Neural progenitor cell (in vitro differentiated cells): ENCODE measurements at regions not wholly inside any gene's neighbourhood (a gene's known extent, or its start where the extent isn't known, plus 50 kb on each side); places are given as distances from the start of the nearest gene placed in this dataset.

Experiments used
- DNase-seq: peaks from one replicate; pipeline ENCODE4 v3.0.0-alpha.2; 2016; ENCODE audit warnings: low spot score
- H2AFZ ChIP-seq: fragments of 200-600 bp; sonication (generic); replicated peaks from 2 replicates; pipeline ENCODE4 v1.6.1; 2016; ENCODE audit warnings: antibody characterized with exemption
- H3F3A ChIP-seq: fragments of 200-600 bp; sonication (generic); 2 replicates; pipeline ENCODE4 v1.6.1; 2016; ENCODE audit warnings: antibody characterized with exemption, low read depth
- H3K27ac ChIP-seq: fragments of 200-600 bp; sonication (generic); 2 replicates; pipeline ENCODE4 v1.5.1; 2016; ENCODE audit warnings: mild to moderate bottlenecking
- H3K27me3 ChIP-seq: fragments of 200-600 bp; sonication (generic); 2 replicates; pipeline ENCODE4 v1.6.1; 2016; ENCODE audit warnings: mild to moderate bottlenecking, moderate library complexity
- H3K36me3 ChIP-seq: fragments of 200-600 bp; sonication (generic); 2 replicates; pipeline ENCODE4 v1.5.1; 2016
- H3K4me1 ChIP-seq: fragments of 200-600 bp; sonication (generic); 2 replicates; pipeline ENCODE4 v1.6.1; 2016; ENCODE audit warnings: mixed run types
- H3K4me2 ChIP-seq: fragments of 200-600 bp; sonication (generic); 2 replicates; pipeline ENCODE4 v1.6.1; 2016
- H3K4me3 ChIP-seq: fragments of 200-600 bp; sonication (generic); 2 replicates; pipeline ENCODE4 v1.5.1; 2016
- H3K79me2 ChIP-seq: fragments of 200-600 bp; sonication (generic); 2 replicates; pipeline ENCODE4 v1.6.1; 2016; ENCODE audit warnings: low read depth
- H3K9ac ChIP-seq: fragments of 200-600 bp; sonication (generic); 2 replicates; pipeline ENCODE4 v1.6.1; 2016
- H3K9me3 ChIP-seq: fragments of 200-600 bp; sonication (generic); 2 replicates; pipeline ENCODE4 v1.5.1; 2016; ENCODE audit warnings: low read depth
- H4K20me1 ChIP-seq: fragments of 200-600 bp; sonication (generic); 2 replicates; pipeline ENCODE4 v1.6.1; 2016; ENCODE audit warnings: low read depth
- H3K27ac Mint-ChIP-seq: 3 replicates; pipeline ENCODE4 v1.8.0; 2021; ENCODE audit warnings: mixed read lengths
- H3K27me3 Mint-ChIP-seq: 2 replicates; pipeline ENCODE4 v1.8.0; 2022; ENCODE audit warnings: low read depth, mild to moderate bottlenecking, inconsistent platforms, moderate library complexity, mixed read lengths; ENCODE audit not compliant: insufficient read depth
- H3K36me3 Mint-ChIP-seq: 3 replicates; pipeline ENCODE4 v1.8.0; 2021; ENCODE audit warnings: mixed read lengths
- H3K4me1 Mint-ChIP-seq: 3 replicates; pipeline ENCODE4 v1.8.0; 2021; ENCODE audit warnings: mixed read lengths
- H3K4me3 Mint-ChIP-seq: 3 replicates; pipeline ENCODE4 v1.8.0; 2021; ENCODE audit warnings: mild to moderate bottlenecking, moderate library complexity, mixed read lengths
- H3K9me3 Mint-ChIP-seq: 3 replicates; pipeline ENCODE4 v1.8.0; 2020; ENCODE audit warnings: mixed read lengths
- CTCF ChIP-seq: fragments of 200-600 bp; sonication (generic); IDR thresholded peaks from 2 replicates; pipeline ENCODE4 v1.5.1; 2017; ENCODE audit warnings: antibody characterized with exemption, mild to moderate bottlenecking
- EZH2 ChIP-seq: fragments of 200-600 bp; sonication (generic); IDR thresholded peaks from 2 replicates; pipeline ENCODE4 v1.6.1; 2017; ENCODE audit warnings: antibody characterized with exemption, mild to moderate bottlenecking, moderate library complexity
- EZH2phosphoT487 ChIP-seq: fragments of 200-600 bp; sonication (generic); IDR thresholded peaks from 2 replicates; pipeline ENCODE4 v1.6.1; 2017; ENCODE audit warnings: antibody characterized with exemption

GRCh38 chr4:107472265-107472948 lies 247.6 kb downstream of the PAPSS1 start:
- Mint-ChIP-seq H3K4me1 (no peaks in the 10 kb centered on the region), H3K27ac (no peak overlapping the region), H3K4me3 (no peak overlapping the region), H3K36me3 (no peaks in the 10 kb centered on the region), H3K9me3 (peaks cover 3% of the 10 kb centered on the region), H3K27me3 (no peaks in the 10 kb centered on the region)
- Histone ChIP-seq H3K4me2 (no peak overlapping the region), H3K9ac (no peak overlapping the region), H2AFZ (no peak overlapping the region), H3K4me1 (no peaks in the 10 kb centered on the region), H3K9me3 (no peaks in the 10 kb centered on the region), H3K36me3 (no peaks in the 10 kb centered on the region), H3K27me3 (no peaks in the 10 kb centered on the region), H3K4me3 (no peak overlapping the region), H3K27ac (no peak overlapping the region), H3K79me2 (no peaks in the 10 kb centered on the region), H3F3A (no peaks in the 10 kb centered on the region), H4K20me1 (no peaks in the 10 kb centered on the region)
- DNase-seq = no peak
- TF ChIP-seq CTCF = no peak
- TF ChIP-seq EZH2 = no peak
- no peak for TF ChIP-seq EZH2phosphoT487

- Histone ChIP-seq H2AFZ (no peak overlapping the region), H3F3A (no peaks in the 10 kb centered on the region), H3K4me1 (no peaks in the 10 kb centered on the region), H3K27ac (no peak overlapping the region), H3K4me3 (no peak overlapping the region), H3K9ac (no peak overlapping the region), H4K20me1 (no peaks in the 10 kb centered on the region), H3K9me3 (no peaks in the 10 kb centered on the region), H3K79me2 (no peaks in the 10 kb centered on the region), H3K4me2 (no peak overlapping the region), H3K27me3 (no peaks in the 10 kb centered on the region), H3K36me3 (no peaks in the 10 kb centered on the region)
- Mint-ChIP-seq H3K9me3 (no peaks in the 10 kb centered on the region), H3K36me3 (no peaks in the 10 kb centered on the region), H3K27me3 (no peaks in the 10 kb centered on the region), H3K4me1 (no peaks in the 10 kb centered on the region), H3K4me3 (no peak overlapping the region), H3K27ac (no peak overlapping the region)
- DNase-seq = no peak
- TF ChIP-seq CTCF (no peak), EZH2 (no peak), EZH2phosphoT487 (no peak)
Measured at GRCh38 chr4:107470173-107470572, 249.9 kb downstream of the PAPSS1 start.

- no peak overlapping the region for H3K4me3 ChIP-seq
- no peaks in the 10 kb centered on the region for H3K27me3 ChIP-seq
- H3K36me3 ChIP-seq = no peaks in the 10 kb centered on the region
- no peak for DNase-seq
- Mint-ChIP-seq H3K27ac (no peak overlapping the region), H3K4me1 (no peaks in the 10 kb centered on the region), H3K27me3 (no peaks in the 10 kb centered on the region), H3K4me3 (no peak overlapping the region), H3K9me3 (no peaks in the 10 kb centered on the region), H3K36me3 (no peaks in the 10 kb centered on the region)
- H3K79me2 ChIP-seq = no peaks in the 10 kb centered on the region
- no peak overlapping the region for H3K27ac ChIP-seq
- no peaks in the 10 kb centered on the region for H3F3A ChIP-seq
- no peaks in the 10 kb centered on the region for H3K4me1 ChIP-seq
- H2AFZ ChIP-seq = peak overlapping the region; percentile 45
- no peak for TF ChIP-seq EZH2phosphoT487
- TF ChIP-seq EZH2 = no peak
- TF ChIP-seq CTCF = no peak
- H3K4me2 ChIP-seq = no peak overlapping the region
- H3K9me3 ChIP-seq = no peaks in the 10 kb centered on the region
- no peaks in the 10 kb centered on the region for H4K20me1 ChIP-seq
- H3K9ac ChIP-seq = no peak overlapping the region
Measured at GRCh38 chr4:107468812-107469211, 251.2 kb downstream of the PAPSS1 start.
